Activated naive CD4-positive, alpha-beta T cell treated with anti-CD3 and anti-CD28 coated beads, Interleukin-2, amount 50 U/mL, for 24 hours (primary cell): ENCODE measurements at regions not wholly inside any gene's neighbourhood (a gene's known extent, or its start where the extent isn't known, plus 50 kb on each side); places are given as distances from the start of the nearest gene placed in this dataset.

ENCODE experiments used
- H3K27ac Mint-ChIP-seq: one replicate; pipeline ENCODE4 v1.8.0; 2021; ENCODE audit warnings: mild to moderate bottlenecking, mixed read lengths
- H3K27me3 Mint-ChIP-seq: one replicate; pipeline ENCODE4 v1.8.0; 2021; ENCODE audit warnings: mixed read lengths
- H3K36me3 Mint-ChIP-seq: one replicate; pipeline ENCODE4 v1.8.0; 2021; ENCODE audit warnings: mixed read lengths
- H3K4me1 Mint-ChIP-seq: one replicate; pipeline ENCODE4 v1.8.0; 2021; ENCODE audit warnings: mixed read lengths
- H3K4me3 Mint-ChIP-seq: one replicate; pipeline ENCODE4 v1.8.0; 2021; ENCODE audit warnings: mild to moderate bottlenecking, mixed read lengths
- H3K9me3 Mint-ChIP-seq: one replicate; pipeline ENCODE4 v1.8.0; 2021; ENCODE audit warnings: mixed read lengths

DNA sequence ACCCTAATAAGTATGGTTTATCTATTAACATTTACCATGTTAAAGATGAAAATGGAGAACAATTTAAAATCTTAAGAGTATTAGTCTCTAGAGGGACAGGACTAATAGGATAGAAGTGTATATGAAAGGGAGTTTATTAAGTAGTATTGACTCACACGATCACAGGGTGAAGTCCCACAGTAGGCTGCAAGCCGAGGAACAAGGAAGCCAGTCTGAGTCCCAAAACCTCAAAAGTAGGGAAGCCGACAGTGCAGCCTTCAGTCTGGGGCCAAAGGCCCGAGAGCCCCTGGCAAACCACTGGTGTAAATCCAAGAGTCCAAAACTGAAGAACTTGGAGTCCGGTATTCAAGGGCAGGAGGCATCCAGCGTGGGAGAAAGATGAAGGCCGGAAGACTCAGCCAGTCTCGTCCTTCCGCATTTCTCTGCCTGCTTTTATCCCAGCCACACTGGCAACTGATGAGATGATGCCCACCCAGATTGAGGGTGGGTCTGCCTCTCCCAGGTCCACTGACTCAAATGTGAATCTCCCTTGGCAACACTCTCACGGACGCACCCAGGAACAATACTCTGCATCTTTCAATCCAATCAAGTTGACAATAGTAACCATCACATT, 140.8 kb upstream of the FAM20C start:
- Mint-ChIP-seq H3K4me1 (no peaks in the 10 kb centered on the region), H3K27ac (no peak overlapping the region)

DNA sequence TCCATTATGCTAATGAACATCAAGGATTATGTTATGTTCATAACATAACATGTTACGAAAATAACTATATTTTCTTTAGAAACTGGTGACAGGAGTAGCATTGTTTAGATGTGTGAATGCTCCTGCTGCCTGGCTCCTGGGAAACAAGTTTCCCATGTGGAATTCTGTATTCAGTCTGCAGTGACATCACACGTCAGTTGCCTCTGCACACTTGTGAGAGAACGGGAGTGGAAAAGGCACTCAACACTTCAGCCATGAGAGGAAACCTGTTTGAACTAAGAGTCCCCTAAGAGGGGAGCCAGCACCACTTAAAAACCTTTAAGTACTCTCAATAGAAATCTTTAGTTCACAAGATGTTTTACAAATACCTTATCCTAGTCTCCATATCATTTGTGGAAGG, 140.3 kb upstream of the FAM20C start:
- H3K27ac Mint-ChIP-seq, result no peak overlapping the region
- H3K4me1 Mint-ChIP-seq, result no peaks in the 10 kb centered on the region
- H3K36me3 Mint-ChIP-seq, result no peaks in the 10 kb centered on the region
- no peak overlapping the region for H3K4me3 Mint-ChIP-seq
- peaks cover under 1% of the 10 kb centered on the region for H3K27me3 Mint-ChIP-seq
- H3K9me3 Mint-ChIP-seq, result no peaks in the 10 kb centered on the region

More for the DNA sequence above, 140.8 kb upstream of the FAM20C start:
- Mint-ChIP-seq H3K36me3 (no peaks in the 10 kb centered on the region), H3K4me3 (no peak overlapping the region), H3K27me3 (peaks cover 3% of the 10 kb centered on the region), H3K9me3 (no peaks in the 10 kb centered on the region)

DNA sequence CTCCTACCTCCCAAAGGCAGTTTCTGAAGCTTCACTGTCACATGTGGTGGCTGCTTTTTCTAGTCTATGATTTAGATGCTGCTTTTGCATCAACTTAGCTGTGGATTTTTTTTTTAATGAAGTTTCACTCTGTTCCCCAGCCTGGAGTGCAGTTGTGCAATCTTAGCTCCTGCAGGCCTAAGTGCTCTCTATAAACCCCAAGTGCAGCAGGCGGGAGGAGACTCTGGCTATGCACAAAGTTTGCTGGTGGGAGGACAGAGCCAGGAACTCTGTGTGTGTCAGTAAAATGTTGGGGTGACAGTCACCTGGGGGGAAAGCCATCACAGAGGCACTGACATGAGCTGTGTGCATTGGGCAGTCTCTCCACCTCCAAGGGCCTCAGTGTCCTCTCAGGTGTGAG, 138.8 kb upstream of the FAM20C start:
- Mint-ChIP-seq H3K4me1 (no peaks in the 10 kb centered on the region), H3K27ac (no peak overlapping the region), H3K9me3 (no peaks in the 10 kb centered on the region), H3K36me3 (no peaks in the 10 kb centered on the region), H3K27me3 (no peaks in the 10 kb centered on the region), H3K4me3 (no peak overlapping the region)

DNA sequence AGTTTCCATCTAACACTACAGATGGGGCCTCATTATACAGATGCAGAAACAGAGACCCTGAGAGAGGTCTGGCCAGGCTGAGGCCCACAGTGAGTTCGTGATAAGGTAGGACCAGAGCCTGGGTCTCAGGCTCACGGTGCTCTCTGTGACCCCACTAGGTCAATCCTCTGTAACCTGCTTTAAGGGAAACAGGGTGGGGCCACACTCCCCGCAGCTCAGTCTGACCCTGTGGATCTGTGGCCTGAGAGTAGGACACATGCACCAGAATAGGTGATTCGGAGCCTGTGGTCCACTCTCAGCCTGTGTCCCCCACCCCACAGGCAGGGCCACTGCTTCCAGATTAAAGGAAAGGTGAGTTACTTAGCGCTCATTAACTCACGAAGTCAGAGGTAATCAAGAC, 137.8 kb upstream of the FAM20C start:
- no peaks in the 10 kb centered on the region for H3K27me3 Mint-ChIP-seq

DNA sequence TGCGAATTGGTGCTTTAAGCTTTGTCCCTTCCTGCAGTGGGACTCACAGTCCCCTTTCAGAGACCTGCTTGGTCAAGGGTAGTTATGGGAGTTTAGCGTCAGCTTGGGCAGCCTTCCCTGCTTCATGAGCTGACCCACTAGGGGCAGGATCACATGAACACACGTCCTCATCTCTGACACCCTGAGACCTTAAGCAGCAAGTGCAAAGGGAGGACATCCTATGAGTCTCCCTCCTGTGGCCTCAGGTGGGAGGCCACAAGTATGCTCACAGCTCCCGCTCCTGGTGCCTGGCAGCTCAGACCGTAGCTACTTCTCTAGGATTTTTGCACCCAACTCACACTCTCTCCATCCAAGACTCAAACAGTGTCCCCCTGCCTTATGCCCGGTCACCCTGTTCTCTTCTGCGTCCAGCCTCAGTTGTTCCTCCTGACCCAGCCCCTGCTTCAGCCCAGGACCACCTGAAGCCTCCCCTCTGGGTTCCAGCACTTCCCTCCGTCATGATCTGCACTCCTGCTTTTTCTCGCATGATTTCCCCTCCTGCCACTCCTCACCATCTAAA, 136.6 kb upstream of the FAM20C start:
- H3K27me3 Mint-ChIP-seq, result no peaks in the 10 kb centered on the region
- no peak overlapping the region for H3K27ac Mint-ChIP-seq
- no peaks in the 10 kb centered on the region for H3K36me3 Mint-ChIP-seq
- H3K4me3 Mint-ChIP-seq, result no peak overlapping the region
- no peaks in the 10 kb centered on the region for H3K4me1 Mint-ChIP-seq
- no peaks in the 10 kb centered on the region for H3K9me3 Mint-ChIP-seq

More for the DNA sequence above, 137.8 kb upstream of the FAM20C start:
- Mint-ChIP-seq H3K4me3 (no peak overlapping the region), H3K27ac (no peak overlapping the region), H3K4me1 (no peaks in the 10 kb centered on the region), H3K9me3 (no peaks in the 10 kb centered on the region), H3K36me3 (no peaks in the 10 kb centered on the region)

DNA sequence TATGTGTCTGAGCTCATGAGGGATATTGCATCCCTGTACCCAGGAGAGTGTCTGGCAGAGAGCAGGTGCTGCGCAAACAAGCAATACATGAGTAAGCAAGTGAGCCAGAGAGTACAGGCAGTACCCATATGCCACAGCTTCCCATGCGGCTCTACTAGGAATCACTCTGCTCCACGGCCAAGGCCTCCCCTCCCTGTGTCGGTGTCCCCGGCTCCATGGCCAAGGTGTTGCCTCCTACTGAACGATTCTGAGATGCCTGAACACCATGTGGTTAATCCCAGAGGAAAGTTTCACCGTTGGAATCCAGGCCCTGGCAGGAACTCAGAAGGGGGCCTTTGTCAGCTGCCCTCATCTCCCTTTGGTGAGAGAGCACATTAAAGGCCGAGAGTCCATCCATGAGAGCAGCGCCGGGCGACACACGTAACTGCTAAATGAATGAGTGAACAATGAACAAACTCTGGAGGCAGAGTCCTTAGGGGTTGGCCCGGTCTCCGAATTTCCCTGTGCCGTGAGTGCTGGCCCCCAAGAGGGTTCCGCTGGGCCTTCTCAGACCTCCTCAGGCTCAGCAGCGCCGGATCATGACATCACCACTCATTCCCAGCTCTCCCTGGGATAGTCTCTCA, 136.0 kb upstream of the FAM20C start:
- no peaks in the 10 kb centered on the region for H3K36me3 Mint-ChIP-seq
- no peak overlapping the region for H3K27ac Mint-ChIP-seq
- H3K4me1 Mint-ChIP-seq, result no peaks in the 10 kb centered on the region
- H3K9me3 Mint-ChIP-seq, result no peaks in the 10 kb centered on the region
- H3K4me3 Mint-ChIP-seq, result no peak overlapping the region
- H3K27me3 Mint-ChIP-seq, result no peaks in the 10 kb centered on the region

DNA sequence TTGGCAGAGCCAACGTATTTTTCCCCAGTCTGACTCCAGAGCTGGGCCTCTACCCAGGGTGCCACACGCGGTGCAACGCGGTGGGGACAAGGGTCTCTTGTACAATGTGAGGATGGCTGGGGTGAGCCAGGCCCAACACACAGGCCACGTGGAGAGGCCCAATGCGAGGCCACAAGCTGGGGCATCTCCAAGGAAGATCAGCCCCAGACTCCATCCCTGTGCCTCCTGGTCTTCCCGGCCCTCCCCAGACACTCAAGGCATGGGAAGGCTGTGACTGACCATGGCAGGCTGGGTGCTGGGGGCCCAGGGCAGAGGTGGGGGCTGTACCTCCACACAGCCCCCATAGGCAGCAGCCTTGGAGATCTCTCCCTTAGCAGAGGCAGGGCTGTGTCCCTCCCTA, 135.3 kb upstream of the FAM20C start:
- Mint-ChIP-seq H3K4me3 (no peak overlapping the region), H3K9me3 (no peaks in the 10 kb centered on the region), H3K27me3 (no peaks in the 10 kb centered on the region), H3K4me1 (no peaks in the 10 kb centered on the region), H3K36me3 (no peaks in the 10 kb centered on the region), H3K27ac (no peak overlapping the region)

DNA sequence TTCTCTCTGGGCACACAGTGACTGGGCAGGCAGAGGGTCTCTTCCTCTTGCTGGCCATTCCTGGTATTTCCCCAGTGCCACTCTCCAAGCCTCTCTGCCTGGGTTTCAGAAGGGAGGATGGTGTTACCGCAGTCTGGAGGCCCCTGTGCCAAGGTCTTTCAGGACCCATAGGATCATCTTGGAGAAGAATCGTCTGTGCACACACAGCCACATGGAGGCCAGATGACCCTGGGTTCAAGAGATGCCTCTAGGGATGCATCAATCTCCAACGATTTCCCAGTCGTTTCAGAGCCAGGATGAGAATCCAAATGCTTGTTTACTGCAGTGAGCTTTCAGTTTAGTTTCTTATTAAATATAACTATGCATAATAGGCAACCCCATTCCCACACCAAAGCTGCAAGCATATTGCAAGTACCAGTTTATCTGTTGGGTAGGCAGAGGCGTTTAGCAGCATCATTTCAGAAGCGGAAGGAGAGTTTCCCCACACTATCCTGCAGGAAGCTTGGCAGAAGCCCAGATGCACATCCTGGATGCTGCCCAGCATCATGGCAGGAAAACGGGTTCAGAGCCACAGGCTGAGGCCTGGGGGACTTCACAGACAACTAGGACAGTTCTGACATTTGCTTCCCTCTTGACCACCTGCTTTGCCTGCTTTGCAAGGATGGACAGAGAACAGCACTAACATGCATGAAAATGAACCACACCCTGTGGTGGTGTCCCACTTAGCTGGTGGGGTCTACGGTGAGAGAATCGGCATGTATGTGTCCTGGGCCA, 134.7 kb upstream of the FAM20C start:
- Mint-ChIP-seq H3K4me3 (no peak overlapping the region), H3K27ac (no peak overlapping the region), H3K27me3 (no peaks in the 10 kb centered on the region), H3K9me3 (no peaks in the 10 kb centered on the region), H3K36me3 (no peaks in the 10 kb centered on the region), H3K4me1 (no peaks in the 10 kb centered on the region)

DNA sequence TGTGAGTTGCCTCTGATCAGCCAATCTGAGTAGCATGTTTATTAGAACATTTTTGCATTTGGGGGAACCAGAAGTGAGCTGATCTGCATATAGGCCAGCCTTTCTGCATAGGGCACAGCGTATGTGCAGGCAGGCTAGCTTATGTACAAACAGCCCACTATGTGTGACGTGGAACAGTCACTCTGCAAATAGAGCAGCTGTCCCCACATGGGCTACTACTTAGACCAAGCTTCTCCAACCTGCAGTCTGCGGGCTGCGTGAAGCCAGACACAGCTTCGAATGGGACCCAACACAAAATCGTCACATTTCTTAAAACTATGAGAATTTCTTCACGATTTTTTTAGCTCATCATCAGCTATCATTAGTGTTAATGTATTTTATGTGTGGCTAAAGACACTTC, 134.1 kb upstream of the FAM20C start:
- Mint-ChIP-seq H3K27me3 (no peaks in the 10 kb centered on the region), H3K9me3 (no peaks in the 10 kb centered on the region), H3K27ac (no peak overlapping the region), H3K4me1 (no peaks in the 10 kb centered on the region), H3K4me3 (no peak overlapping the region), H3K36me3 (no peaks in the 10 kb centered on the region)

DNA sequence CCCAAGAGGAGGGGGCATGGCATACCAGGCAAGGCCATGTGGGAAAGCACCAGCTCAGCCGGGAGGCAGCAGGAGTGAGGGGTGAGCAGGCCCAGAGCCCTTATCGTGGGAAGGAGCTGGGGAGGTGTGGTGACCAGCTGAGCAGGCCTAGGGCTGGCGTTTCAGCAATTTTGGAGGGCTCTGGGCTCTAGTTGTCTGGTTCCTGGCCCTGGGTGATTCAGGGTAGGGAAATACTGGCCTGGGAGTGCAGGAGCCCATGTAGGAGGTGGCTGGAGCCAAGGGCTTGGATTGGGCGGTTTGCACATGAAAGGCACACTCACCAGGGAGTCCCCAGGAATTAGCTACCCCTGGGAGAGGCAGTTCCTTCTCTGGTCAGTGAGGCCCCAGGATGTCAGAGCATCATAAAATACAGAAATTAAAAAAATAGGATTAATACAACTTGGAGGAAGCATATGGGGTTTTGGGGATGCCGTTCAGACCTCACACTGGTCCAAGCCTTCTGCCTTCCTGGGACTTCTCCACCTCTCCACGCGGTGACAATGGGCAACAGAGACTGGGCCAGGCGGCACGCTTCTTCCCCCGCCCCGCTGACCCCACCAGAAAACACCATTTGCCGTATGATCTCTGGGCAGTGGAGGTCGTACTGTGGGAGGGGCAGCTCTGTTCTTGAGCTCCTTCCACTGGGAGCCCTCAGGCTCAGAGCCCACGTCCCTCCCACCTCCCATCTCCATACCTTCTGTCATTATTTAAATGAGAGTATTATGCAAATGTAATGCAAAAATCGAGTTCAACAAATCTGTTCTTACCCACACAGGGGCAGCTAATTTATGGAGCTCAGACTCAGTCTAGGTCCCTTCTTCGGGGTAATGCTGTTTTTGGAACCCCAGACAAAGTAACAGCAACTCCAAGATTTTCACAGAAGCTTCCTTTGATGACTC, 133.0 kb upstream of the FAM20C start:
- no peak overlapping the region for H3K27ac Mint-ChIP-seq
- no peak overlapping the region for H3K4me3 Mint-ChIP-seq
- H3K36me3 Mint-ChIP-seq, result no peaks in the 10 kb centered on the region
- H3K9me3 Mint-ChIP-seq, result no peaks in the 10 kb centered on the region
- H3K27me3 Mint-ChIP-seq, result no peaks in the 10 kb centered on the region
- H3K4me1 Mint-ChIP-seq, result no peaks in the 10 kb centered on the region

DNA sequence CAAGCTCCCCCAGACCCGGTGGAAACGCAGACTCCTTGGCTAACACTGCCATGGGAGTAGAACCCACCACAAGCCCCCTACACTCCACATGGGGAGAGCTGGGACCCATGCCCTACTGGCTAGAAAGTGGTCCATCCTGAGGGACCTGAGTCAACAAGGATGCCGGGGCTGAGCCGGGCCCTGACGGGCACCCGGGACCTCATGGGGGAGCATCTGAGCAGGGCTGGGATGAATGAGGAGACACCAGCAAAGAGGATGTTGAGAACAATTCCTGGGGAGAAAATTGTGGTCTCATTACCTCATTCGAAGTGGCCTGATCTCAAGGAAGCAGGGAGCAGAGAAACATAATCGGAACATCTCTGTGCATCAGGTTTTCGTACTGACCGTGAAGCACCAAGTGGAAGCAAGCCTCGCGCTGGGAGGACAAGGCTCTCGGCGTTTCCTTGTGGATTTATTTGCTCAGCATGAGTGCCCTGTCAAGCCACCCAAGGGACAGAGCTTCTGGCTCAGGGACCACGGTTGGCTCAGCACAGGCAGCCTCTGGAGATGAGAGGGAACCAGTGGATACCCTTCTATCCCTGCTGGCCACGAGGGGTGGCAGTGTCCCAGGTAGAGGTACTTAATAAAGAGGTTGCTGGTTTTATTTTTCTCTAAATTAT, 132.2 kb upstream of the FAM20C start:
- Mint-ChIP-seq H3K9me3 (no peaks in the 10 kb centered on the region), H3K27ac (no peak overlapping the region), H3K27me3 (no peaks in the 10 kb centered on the region), H3K4me1 (no peaks in the 10 kb centered on the region), H3K4me3 (no peak overlapping the region), H3K36me3 (no peaks in the 10 kb centered on the region)

DNA sequence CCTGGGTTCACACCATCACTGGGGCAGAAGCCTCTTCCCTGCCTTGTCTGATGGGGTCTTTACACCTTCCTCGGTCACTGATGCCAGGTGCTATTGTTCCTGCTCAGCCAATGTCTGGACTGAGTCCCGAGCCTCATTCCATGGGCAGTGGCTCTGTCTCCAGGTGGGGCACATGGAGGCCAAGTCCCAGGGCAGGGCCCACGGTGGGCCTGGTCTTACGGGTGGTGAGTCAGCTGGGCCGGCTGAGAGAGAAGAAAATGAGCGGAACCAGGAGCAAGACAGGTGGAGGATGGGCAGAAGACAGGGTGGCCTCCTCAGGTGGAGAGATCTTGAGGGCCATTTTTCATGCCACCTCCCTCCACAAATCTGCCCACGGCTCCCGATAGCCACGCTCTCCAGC, 131.7 kb upstream of the FAM20C start:
- no peaks in the 10 kb centered on the region for H3K27me3 Mint-ChIP-seq
- H3K4me3 Mint-ChIP-seq, result no peak overlapping the region
- no peak overlapping the region for H3K27ac Mint-ChIP-seq
- no peaks in the 10 kb centered on the region for H3K36me3 Mint-ChIP-seq
- no peaks in the 10 kb centered on the region for H3K9me3 Mint-ChIP-seq
- no peaks in the 10 kb centered on the region for H3K4me1 Mint-ChIP-seq

DNA sequence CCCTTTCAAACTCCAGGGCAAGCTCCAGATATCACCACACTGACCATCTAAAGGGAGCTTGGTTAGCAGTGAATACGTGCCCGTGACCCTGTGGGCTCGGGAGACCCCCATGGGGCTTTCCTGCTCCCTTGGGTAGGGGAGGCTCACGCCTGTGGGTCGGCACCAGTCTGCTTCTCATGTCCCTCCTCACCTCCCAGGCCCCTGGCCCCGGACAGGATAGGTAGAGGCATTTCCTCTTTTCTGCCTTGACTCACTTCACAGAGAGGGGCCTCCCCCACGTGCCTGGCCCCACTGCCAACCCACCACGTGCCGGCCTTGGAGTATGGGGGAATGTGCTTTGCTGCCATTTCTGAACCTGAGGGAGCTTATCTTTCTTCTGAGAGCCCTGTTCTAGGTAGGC, 131.3 kb upstream of the FAM20C start:
- Mint-ChIP-seq H3K36me3 (no peaks in the 10 kb centered on the region), H3K4me1 (no peaks in the 10 kb centered on the region), H3K4me3 (no peak overlapping the region), H3K9me3 (no peaks in the 10 kb centered on the region), H3K27me3 (no peaks in the 10 kb centered on the region), H3K27ac (no peak overlapping the region)

DNA sequence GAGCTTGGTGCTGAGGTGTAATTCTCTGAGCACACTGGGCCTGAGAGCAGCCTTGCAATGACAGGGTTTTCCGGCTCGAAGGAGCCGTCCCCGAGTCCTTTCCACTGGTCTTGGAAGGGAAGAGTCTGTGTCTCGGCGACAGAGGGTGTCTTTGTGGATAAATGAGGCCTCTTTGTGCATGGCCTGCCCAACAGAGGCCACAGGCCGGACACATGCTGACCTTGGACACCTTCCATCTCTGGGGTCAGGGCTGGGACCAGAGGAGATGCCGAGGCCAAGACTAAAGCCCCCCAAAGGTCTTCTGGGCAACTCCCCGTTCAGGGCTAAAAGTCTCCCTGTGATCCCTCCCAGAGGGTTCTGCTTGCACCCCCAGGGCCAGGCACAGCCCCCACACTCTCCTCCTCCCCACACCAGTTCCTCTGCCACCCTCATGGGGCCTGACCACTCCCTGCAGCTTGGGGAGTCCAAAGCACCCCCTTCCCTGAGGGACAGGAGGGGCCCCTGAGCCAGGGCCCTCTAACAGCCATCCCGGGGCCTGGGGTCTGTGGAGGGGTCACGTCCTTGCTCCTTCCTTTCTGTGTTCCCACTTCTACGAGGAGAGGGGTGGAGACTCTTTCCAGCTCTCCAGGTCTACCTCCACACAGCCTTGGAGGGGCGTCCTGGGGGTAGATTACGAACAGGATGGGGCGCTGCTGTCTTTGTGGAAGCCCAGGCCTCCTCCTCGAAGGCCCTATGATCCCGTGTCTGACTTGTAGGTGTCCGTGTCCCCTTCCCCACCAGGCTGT, 130.6 kb upstream of the FAM20C start:
- Mint-ChIP-seq H3K36me3 (no peaks in the 10 kb centered on the region), H3K27ac (no peak overlapping the region), H3K4me1 (no peaks in the 10 kb centered on the region), H3K9me3 (no peaks in the 10 kb centered on the region), H3K27me3 (no peaks in the 10 kb centered on the region), H3K4me3 (no peak overlapping the region)
